ENCODE measurements at regions not wholly inside any gene's neighbourhood (a gene's known extent, or its start where the extent isn't known, plus 50 kb on each side); places are given as distances from the start of the nearest gene placed in this dataset.
A peak's percentile ranks its signal among the peaks of the same experiment; 100 is the strongest.

DNA sequence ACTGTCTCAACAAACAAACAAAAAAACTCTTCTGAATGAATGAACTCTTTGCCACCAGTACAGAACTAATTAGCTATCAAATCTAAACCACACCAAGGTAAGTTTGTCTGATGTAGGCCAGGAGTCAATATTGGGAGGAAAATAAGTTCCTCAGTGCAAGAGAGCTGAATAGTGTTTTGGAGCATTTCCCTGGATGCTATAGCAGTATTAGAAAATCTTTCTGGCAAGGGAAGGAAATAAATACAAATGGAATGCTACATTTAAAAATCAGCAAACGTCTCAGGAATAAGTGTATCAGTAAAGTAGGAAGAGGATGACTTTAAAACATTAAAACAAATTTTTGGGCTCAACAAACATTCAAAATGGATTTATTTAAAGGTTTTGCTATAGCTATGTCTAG is 81.3 kb upstream of the TMTC4 start:
- H4K20me1 ChIP-seq = no peaks in the 10 kb centered on the region
- no peaks in the 10 kb centered on the region for H3K9me3 ChIP-seq (replicated peaks in 1 of 11)
- H3K4me1 ChIP-seq = peaks cover 0 to 19% (median 5%) of the 10 kb centered on the region in 10 experiments; a peak in 4 of 20 replicates
- H3K27me3 ChIP-seq = no peaks in the 10 kb centered on the region
- no peak overlapping the region for H3K27ac ChIP-seq
- H3K9ac ChIP-seq = no peak overlapping the region
- no peaks in the 10 kb centered on the region for H3K36me3 ChIP-seq
- peak overlapping the region in 4 of 11 experiments; percentile 10 to 33 (median 24); a peak in 5 of 22 replicates for H3K4me2 ChIP-seq
- TF ChIP-seq Cebpa-rat (IDR thresholded peaks at IDR 0.05) = no peak
- no peak overlapping the region for H3K4me3 ChIP-seq

GRCh38 chr13:100754459-100754858 is 79.9 kb upstream of the TMTC4 start:
- H3K27ac ChIP-seq = no peak overlapping the region
- H3K4me3 ChIP-seq = no peak overlapping the region
- H4K20me1 ChIP-seq = no peaks in the 10 kb centered on the region

DNA sequence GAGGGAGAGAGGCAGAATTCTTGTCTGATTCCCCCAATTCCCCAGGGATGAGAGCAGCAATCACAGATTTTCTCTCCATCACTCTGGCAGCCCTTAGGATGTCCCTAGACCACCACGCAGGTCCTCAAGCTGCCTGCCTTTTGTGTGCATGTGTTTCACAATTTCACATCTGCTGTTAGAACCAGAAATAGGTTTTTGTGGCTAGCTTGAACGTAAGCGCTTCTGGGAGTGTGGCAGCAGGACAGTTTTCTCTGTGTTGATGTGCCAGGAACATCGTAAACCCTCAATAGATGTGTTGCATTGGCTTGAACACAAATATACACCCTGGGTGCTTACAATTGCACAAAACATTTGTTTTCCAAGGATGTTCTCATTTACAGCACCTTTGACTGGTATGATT is 78.8 kb upstream of the TMTC4 start:
- Histone ChIP-seq H3K9me3 (replicated peaks in 1 of 11) (no peaks in the 10 kb centered on the region), H3K27ac (no peak overlapping the region), H3K36me3 (no peaks in the 10 kb centered on the region), H3K27me3 (no peaks in the 10 kb centered on the region), H3K9ac (no peak overlapping the region), H4K20me1 (no peaks in the 10 kb centered on the region), H3K4me2 (peak overlapping the region in 2 of 11 experiments; percentile 13 to 30; a peak in 4 of 22 replicates), H3K4me1 (peaks cover 0 to 19% (median 5%) of the 10 kb centered on the region in 10 experiments; a peak in 4 of 20 replicates), H3K4me3 (no peak overlapping the region)
- peak in 1 of 11 experiments; percentile 33; a peak in 1 of 22 replicates for TF ChIP-seq Cebpa-rat (IDR thresholded peaks at IDR 0.05)

More at GRCh38 chr13:100754459-100754858, 79.9 kb upstream of the TMTC4 start:
- Histone ChIP-seq H3K9me3 (replicated peaks in 1 of 11) (no peaks in the 10 kb centered on the region), H3K36me3 (no peaks in the 10 kb centered on the region), H3K4me2 (no peak overlapping the region), H3K9ac (no peak overlapping the region), H3K27me3 (no peaks in the 10 kb centered on the region), H3K4me1 (peaks cover 0 to 19% (median 5%) of the 10 kb centered on the region in 10 experiments; a peak in 4 of 20 replicates)
- no peak for TF ChIP-seq Cebpa-rat (IDR thresholded peaks at IDR 0.05)

DNA sequence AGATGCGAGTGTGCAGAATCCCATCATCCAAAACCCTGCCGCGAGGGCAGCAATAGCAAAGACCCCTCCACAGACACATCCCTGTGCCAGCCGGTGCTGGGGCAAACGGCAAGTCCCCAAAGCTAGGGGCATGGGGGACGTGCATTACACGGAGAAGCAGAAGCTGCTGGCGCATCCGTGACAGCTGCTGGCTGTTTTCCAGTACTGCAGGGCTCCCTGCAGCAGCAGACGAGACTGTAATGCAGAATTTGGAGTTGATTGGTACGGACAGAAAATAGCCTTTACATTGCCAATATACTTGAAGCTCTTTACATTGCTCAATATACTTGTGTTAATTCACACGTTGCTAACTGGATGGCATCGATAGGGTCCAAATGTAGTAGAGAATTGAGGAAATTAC is 77.2 kb upstream of the TMTC4 start:
- Histone ChIP-seq H3K27me3 (no peaks in the 10 kb centered on the region), H3K4me1 (peaks cover 0 to 19% (median 5%) of the 10 kb centered on the region in 10 experiments; a peak in 4 of 20 replicates), H3K4me2 (no peak overlapping the region), H3K4me3 (no peak overlapping the region), H3K36me3 (no peaks in the 10 kb centered on the region), H3K9me3 (replicated peaks in 1 of 11) (no peaks in the 10 kb centered on the region), H4K20me1 (no peaks in the 10 kb centered on the region), H3K9ac (no peak overlapping the region), H3K27ac (no peak overlapping the region)
- no peak for TF ChIP-seq Cebpa-rat (IDR thresholded peaks at IDR 0.05)

DNA sequence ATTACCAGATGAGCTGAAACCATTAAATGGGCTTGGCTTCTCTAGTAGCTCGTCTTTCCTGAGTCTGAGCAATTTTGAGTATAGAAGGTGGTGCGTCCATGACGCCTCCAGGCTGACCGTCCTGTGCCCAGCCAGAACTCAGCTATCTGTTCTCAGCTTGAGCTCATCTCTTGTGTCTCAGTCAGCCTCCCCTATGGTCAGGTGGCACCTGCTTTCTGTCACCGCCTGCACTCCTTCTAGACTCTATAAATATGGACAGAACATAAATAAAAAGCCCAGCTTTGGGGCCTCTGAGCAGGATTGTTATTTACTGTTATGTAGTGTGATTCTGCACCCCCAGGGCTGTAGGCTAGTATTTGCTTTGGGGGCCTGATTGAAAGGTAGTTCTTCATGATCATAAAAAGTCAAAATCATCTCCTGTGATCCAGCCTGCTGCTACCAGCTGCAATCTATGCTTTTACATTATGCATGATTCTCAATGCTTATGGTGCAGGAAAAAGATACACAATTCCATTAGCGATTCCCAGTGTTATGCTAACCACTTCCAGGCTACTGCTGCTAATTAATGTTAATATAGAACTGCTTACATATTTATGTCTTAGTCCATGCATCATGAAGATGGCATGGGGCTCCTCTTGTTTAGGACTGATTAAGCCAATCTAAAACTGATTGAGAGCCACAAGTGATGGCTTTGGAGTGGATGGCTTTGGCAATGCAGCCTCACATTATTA is 72.5 kb upstream of the TMTC4 start:
- Histone ChIP-seq H3K4me3 (no peak overlapping the region), H3K9ac (no peak overlapping the region), H3K9me3 (replicated peaks in 1 of 11) (peaks cover 0 to 8% (median 6%) of the 10 kb centered on the region in 11 experiments; a peak in 7 of 22 replicates), H3K4me1 (no peaks in the 10 kb centered on the region), H4K20me1 (no peaks in the 10 kb centered on the region), H3K36me3 (no peaks in the 10 kb centered on the region), H3K27ac (no peak overlapping the region), H3K27me3 (no peaks in the 10 kb centered on the region), H3K4me2 (no peak overlapping the region)
- no peak for TF ChIP-seq Cebpa-rat (IDR thresholded peaks at IDR 0.05)

DNA sequence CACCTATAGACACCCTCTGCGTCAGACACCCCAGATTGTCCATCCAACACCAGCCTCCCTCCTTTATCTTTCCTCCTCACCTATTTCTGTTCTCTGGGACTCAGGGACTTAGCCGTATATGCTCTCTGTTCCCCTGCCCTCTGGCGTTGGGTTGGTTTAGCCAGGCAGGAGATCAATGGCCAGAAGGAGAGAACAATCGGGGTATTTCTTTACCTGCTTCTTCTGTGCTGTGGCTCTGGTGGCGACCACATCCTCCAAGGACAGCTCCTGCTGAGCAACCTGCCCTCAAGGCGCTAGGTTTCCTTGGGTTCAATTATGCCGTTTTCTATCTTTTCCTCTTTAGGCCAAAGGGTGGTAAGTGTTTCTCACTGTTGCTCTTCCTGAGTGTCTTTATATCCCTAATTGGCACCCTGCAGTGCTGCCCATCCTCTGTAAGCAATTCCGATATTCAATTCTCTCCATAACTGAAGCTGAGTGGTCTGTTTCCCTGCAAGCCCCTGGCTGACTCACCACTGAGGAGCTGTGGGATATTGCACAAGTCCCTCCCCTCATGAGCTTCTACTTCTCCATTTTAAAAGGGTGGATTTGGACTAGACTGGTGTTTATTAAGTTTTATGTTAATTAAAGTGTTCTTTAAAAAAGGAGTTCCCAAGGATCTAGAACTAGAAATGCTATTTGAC is 63.7 kb upstream of the TMTC4 start:
- Histone ChIP-seq H3K4me3 (no peak overlapping the region), H3K4me1 (0 out of 20 replicates have a peak, but pooled peaks cover 0 to 5% (median 0%) of the 10 kb centered on the region in 10 experiments), H4K20me1 (no peaks in the 10 kb centered on the region), H3K9ac (no peak overlapping the region), H3K27ac (no peak overlapping the region), H3K36me3 (no peaks in the 10 kb centered on the region), H3K9me3 (replicated peaks in 1 of 11) (peaks cover 0 to 8% (median 0%) of the 10 kb centered on the region in 11 experiments; a peak in 1 of 22 replicates), H3K4me2 (no peak overlapping the region), H3K27me3 (no peaks in the 10 kb centered on the region)
- TF ChIP-seq Cebpa-rat (IDR thresholded peaks at IDR 0.05) = no peak

DNA sequence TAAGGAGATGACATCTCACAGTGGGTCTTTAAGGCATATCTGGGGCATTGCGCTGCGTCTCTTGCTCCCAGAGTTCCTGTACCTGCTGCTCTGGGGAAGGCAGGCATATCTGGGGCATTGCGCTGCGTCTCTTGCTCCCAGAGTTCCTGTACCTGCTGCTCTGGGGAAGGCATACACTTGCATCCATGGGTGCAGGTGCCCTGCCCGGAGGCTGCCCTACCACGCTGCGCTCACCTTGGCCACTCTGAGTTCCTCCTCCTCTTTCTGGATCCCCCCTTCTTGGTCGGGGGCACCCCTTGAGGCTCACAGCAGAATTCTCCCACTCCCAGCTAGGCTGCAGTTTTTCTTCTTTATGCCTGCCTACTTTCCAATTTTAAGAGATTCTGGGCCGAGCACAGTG is 60.9 kb upstream of the TMTC4 start:
- Histone ChIP-seq H3K9ac (no peak overlapping the region), H4K20me1 (no peaks in the 10 kb centered on the region), H3K4me1 (peaks cover 0 to 5% (median 0%) of the 10 kb centered on the region in 10 experiments; a peak in 1 of 20 replicates), H3K36me3 (no peaks in the 10 kb centered on the region), H3K9me3 (replicated peaks in 1 of 11) (peaks cover 0 to 8% (median 0%) of the 10 kb centered on the region in 11 experiments; a peak in 3 of 22 replicates), H3K4me3 (no peak overlapping the region), H3K27me3 (no peaks in the 10 kb centered on the region), H3K4me2 (no peak overlapping the region), H3K27ac (no peak overlapping the region)
- TF ChIP-seq Cebpa-rat (IDR thresholded peaks at IDR 0.05) = no peak

DNA sequence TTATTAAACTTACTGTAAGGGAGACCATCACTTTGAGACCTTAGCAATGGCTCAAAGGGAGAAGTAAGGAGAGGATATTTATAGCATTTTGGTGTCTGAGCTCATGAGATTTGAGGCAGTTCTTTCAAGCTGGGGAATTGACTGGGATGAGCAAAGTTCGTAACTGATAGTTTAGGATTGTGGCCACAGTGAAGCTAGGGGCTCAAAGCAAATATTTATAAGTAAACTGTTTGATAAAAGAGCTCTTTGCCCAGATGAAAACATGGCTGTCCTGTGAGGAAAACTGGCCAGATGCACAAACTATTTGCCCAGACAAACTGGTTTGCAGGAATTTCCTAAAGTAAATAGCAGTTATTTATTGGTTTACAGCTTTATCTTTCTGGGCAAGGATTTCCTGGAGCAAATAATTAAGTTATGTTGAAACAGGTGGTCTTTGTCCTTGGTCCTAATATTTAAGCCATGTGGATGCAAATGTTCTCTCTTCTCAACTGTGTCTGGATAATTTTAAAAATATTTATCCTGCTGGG is 59.7 kb upstream of the TMTC4 start:
- H3K4me3 ChIP-seq = no peak overlapping the region
- no peak for TF ChIP-seq Cebpa-rat (IDR thresholded peaks at IDR 0.05)
- no peaks in the 10 kb centered on the region for H3K36me3 ChIP-seq
- no peak overlapping the region for H3K9ac ChIP-seq
- peaks cover 0 to 5% (median 0%) of the 10 kb centered on the region in 10 experiments; a peak in 1 of 20 replicates for H3K4me1 ChIP-seq
- H4K20me1 ChIP-seq = no peaks in the 10 kb centered on the region
- peaks cover 0 to 8% (median 0%) of the 10 kb centered on the region in 11 experiments; a peak in 3 of 22 replicates for H3K9me3 ChIP-seq (replicated peaks in 1 of 11)
- H3K27me3 ChIP-seq = no peaks in the 10 kb centered on the region
- no peak overlapping the region for H3K27ac ChIP-seq
- no peak overlapping the region for H3K4me2 ChIP-seq

GRCh38 chr13:100733261-100733660 is 58.7 kb upstream of the TMTC4 start:
- no peak overlapping the region for H3K4me2 ChIP-seq
- no peak overlapping the region for H3K9ac ChIP-seq
- TF ChIP-seq Cebpa-rat (IDR thresholded peaks at IDR 0.05) = no peak
- H3K4me3 ChIP-seq = no peak overlapping the region
- no peaks in the 10 kb centered on the region for H3K27me3 ChIP-seq
- H3K36me3 ChIP-seq = no peaks in the 10 kb centered on the region; a peak in 1 of 22 replicates
- peaks cover 0 to under 1% (median 0%) of the 10 kb centered on the region in 10 experiments; a peak in 1 of 20 replicates for H3K4me1 ChIP-seq
- H3K27ac ChIP-seq = no peak overlapping the region
- no peaks in the 10 kb centered on the region for H4K20me1 ChIP-seq
- peaks cover 2 to 8% (median 3%) of the 10 kb centered on the region in 11 experiments for H3K9me3 ChIP-seq (replicated peaks in 1 of 11)
